Spleen (tissue), 11 donors: ENCODE measurements at regions not wholly inside any gene's neighbourhood (a gene's known extent, or its start where the extent isn't known, plus 50 kb on each side); places are given as distances from the start of the nearest gene placed in this dataset.
A peak's percentile ranks its signal among the peaks of the same experiment; 100 is the strongest.
"Not testable (repeated sequence)": the region's sequence is repeated elsewhere in the genome, so short reads cannot be mapped to it uniquely, and the experiment has no call there.

ENCODE experiments used
- DNase-seq: peaks from one replicate; pipeline ENCODE4 v3.0.0-alpha.2; 2020
- H3K27ac ChIP-seq, 8 donors: fragments of 200-600 bp; sonication (generic) in 7 of 8; 1 replicate in 4 of 8; 2 replicates in 4 of 8; pipeline versions ENCODE4 v1.5.0 to v1.8.0; 2016 to 2021; ENCODE audit warnings: inconsistent platforms in 4 of 8, mild to moderate bottlenecking in 4 of 8, moderate library complexity in 1 of 8
- H3K27me3 ChIP-seq, 7 donors: fragments of 200-600 bp; sonication (generic) in 6 of 7; replicated peaks in 1 of 7; 1 replicate in 4 of 7; 2 replicates in 3 of 7; pipeline versions ENCODE4 v1.5.0 to v1.8.0; 2016 to 2021; ENCODE audit warnings: inconsistent platforms in 3 of 7, mild to moderate bottlenecking in 1 of 7
- H3K36me3 ChIP-seq, 6 donors: fragments of 200-600 bp; sonication (generic) in 5 of 6; 1 replicate in 4 of 6; 2 replicates in 2 of 6; pipeline versions ENCODE4 v1.5.0 to v1.8.0; 2016 to 2021; ENCODE audit warnings: inconsistent platforms in 2 of 6
- H3K4me1 ChIP-seq, 6 donors: fragments of 200-600 bp; sonication (generic) in 5 of 6; 1 replicate in 3 of 6; 2 replicates in 3 of 6; pipeline versions ENCODE4 v1.5.0 to v1.8.0; 2016 to 2021; ENCODE audit warnings: inconsistent platforms in 3 of 6
- H3K4me3 ChIP-seq, 8 donors: fragments of 200-600 bp; sonication (generic) in 7 of 8; 1 replicate in 4 of 8; 2 replicates in 4 of 8; pipeline versions ENCODE4 v1.5.0 to v1.8.0; 2016 to 2021; ENCODE audit warnings: inconsistent platforms in 4 of 8, mild to moderate bottlenecking in 4 of 8, moderate library complexity in 2 of 8
- H3K9me3 ChIP-seq, 8 donors: fragments of 200-600 bp; sonication (generic) in 7 of 8; 1 replicate in 4 of 8; 2 replicates in 4 of 8; pipeline versions ENCODE4 v1.5.0 to v1.8.0; 2016 to 2021; ENCODE audit warnings: inconsistent platforms in 4 of 8
- POLR2A ChIP-seq, 3 donors: fragments of 450-650 bp; IDR thresholded peaks; one replicate each; pipeline ENCODE4 v1.5.1; 2017; ENCODE audit warnings: antibody characterized with exemption in 3 of 3, mild to moderate bottlenecking in 1 of 3
- POLR2AphosphoS5 ChIP-seq, 3 donors: sonication (generic); formaldehyde crosslinking; IDR thresholded peaks; one replicate each; pipeline ENCODE4 v1.5.1; 2017; ENCODE audit warnings: antibody characterized with exemption in 3 of 3
- WGBS, 5 donors: extraction: QIAGEN DNeasy Blood & Tissue Kit in 3 of 5; methylation state at CpG; one replicate each; pipeline versions ENCODE4 v1.1.5 to v1.1.7; 2013 to 2018; 5-methylcytosine and 5-hydroxymethylcytosine counted together
- intact Hi-C: fragments of 100-400 bp; cut with DNase I; formaldehyde crosslinking; loops from one replicate; pipeline ENCODE4 v1.15.0; 2023; ENCODE audit warnings: low total_unique reads
- TF ChIP-seq, protein P1 (sequence below), 11 experiments: fragments of 200-600 bp in 7 of 11; fragments of 450-650 bp in 4 of 11; sonication (generic) in 4 of 11; IDR thresholded peaks in 8 of 11; conservative IDR thresholded peaks in 3 of 11; 1 replicate in 7 of 11; 2 replicates in 4 of 11; pipeline versions ENCODE4 v1.4.0 to v1.8.0; 2016 to 2021; ENCODE audit warnings: antibody characterized with exemption in 11 of 11, inconsistent platforms in 4 of 11, mild to moderate bottlenecking in 1 of 11
- donor health status: healthy with polysubstance abuse.
- donor health status: DM: no; HTN: no; CAD: no; lungs with moderate emphysema.
- donor health status: DM: no; HTN: no; CAD: no.
- donor health status: Bipolar disorder and iron deficiency.
- donor health status: healthy.
- donor health status: DM: no; HTN: no; CAD: no.
- donor health status: DM: yes; HTN: yes; CAD: no.

DNA sequence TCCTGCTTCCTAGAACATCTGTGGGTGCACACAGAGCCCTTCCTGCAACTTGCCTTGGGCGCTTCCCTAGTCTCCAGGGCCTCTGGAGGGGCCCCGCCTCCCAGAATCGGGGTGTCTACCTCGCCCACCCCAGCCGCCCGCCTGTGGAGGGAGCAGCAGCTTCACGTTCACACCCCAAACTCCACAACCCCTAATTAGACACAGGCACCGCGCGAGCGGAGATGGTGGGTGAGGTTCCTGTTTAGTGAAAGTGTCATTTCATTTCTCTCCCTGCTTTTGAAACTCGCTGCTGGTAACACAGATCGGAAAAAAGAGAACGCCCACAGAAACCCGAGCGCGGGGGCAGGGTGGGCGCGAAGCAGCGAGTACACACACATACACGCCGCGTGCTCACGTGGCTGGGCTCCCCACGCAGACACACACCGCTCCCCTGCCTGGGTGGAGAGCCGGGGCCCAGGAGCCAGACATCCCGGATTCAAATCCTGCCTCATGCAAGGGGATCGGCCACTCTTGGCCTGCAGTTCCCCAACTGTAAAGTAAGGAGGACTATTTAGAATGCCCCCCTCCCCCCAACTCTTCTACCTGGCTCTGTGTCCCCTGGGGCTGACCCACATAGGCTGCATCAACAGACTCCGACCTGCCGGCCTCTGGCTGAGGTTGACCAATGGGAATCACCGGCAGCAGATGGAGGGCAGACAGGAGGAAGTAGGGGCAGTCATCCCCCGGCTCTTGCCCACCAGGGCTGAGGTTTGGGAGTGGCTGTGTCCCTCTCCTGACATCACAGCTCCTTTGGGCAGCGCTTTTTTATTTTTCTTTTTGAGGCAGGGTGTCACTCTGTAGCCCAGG is 79.2 kb upstream of the NCOR2 start:
- DNase-seq: no peak
- Histone ChIP-seq H3K9me3 (peaks cover 0 to 19% (median 15%) of the 10 kb centered on the region in 8 donors), H3K36me3 (no peaks in the 10 kb centered on the region), H3K4me3 (peak overlapping the region in 1 of 8 donors; percentile 7), H3K27me3 (no peaks in the 10 kb centered on the region), H3K27ac (peak overlapping the region in 2 of 8 donors; percentile 28 to 39), H3K4me1 (peaks cover 0 to 23% (median 12%) of the 10 kb centered on the region in 6 donors)
- WGBS, 5 donors: 30 to 46% (median 33%) methylated on average over 34 of the region's 34 CpGs
- TF ChIP-seq, protein P1, sequence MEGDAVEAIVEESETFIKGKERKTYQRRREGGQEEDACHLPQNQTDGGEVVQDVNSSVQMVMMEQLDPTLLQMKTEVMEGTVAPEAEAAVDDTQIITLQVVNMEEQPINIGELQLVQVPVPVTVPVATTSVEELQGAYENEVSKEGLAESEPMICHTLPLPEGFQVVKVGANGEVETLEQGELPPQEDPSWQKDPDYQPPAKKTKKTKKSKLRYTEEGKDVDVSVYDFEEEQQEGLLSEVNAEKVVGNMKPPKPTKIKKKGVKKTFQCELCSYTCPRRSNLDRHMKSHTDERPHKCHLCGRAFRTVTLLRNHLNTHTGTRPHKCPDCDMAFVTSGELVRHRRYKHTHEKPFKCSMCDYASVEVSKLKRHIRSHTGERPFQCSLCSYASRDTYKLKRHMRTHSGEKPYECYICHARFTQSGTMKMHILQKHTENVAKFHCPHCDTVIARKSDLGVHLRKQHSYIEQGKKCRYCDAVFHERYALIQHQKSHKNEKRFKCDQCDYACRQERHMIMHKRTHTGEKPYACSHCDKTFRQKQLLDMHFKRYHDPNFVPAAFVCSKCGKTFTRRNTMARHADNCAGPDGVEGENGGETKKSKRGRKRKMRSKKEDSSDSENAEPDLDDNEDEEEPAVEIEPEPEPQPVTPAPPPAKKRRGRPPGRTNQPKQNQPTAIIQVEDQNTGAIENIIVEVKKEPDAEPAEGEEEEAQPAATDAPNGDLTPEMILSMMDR (IDR thresholded peaks at IDR 0.05 in 8 of 11, conservative IDR thresholded peaks at IDR 0.05 in 3 of 11): no peak
- TF ChIP-seq POLR2AphosphoS5 (IDR thresholded peaks at IDR 0.05): no peak
- TF ChIP-seq POLR2A (IDR thresholded peaks at IDR 0.05): no peak
- intact Hi-C loops: no loop called here

DNA sequence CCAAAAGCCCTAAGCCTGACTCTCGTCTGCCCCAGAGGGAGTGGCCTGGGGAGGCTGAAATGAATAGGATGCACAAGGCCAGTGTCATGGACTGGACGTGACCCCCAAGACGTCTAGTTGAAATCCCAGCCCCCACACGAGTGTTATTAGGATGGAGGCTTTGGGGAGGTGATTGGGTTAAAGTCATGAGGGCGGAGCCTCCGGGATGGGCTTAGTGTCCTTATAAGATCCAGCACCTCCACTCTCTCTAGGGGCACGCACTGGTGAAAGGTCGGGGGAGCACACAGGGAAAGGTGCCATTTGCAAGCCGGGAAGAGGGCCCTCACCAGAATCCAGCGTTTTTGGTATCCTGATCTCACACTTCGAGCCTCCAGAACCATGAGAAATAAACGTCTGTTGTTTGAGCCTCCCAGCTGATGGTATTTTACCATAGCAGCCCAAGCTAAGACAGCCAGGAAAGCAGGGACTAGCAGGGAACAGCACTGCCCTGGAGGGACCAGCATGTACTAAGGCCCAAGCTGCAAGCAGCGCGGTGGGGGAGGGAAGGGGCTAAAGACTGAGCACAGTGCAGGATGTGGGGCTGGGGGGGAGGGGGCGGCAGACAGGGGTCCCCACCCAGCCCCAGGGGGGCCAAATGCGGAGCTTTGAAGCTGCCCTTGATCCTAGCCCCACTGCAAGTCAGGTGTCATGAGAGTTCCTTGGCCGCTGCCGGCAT is 78.3 kb upstream of the NCOR2 start:
- DNase-seq: no peak

DNA sequence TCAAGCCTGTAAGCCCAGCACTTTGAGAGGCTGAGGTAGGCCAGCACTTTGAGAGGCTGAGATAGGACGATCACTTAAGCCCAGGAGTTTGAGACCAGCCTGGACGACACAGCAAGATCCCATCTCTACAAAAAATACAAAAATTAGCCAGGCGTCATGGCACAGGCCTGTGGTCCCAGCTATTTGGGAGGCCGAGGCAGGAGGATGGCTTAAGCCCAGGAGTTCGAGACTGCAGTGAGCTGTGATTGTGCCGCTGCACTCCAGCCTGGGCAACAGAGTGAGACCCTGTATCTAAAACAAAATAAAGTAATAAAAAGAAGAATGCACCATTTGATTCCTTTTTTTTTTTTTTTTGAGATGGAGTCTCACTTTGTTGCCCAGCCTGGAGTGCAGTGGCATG is 76.4 kb upstream of the NCOR2 start:
- H3K27ac ChIP-seq, H3K4me3 ChIP-seq, intact Hi-C loops, H3K36me3 ChIP-seq, H3K27me3 ChIP-seq, H3K9me3 ChIP-seq, DNase-seq: not testable (repeated sequence)
- peaks cover 0 to 17% (median 9%) of the 10 kb centered on the region in 6 donors for H3K4me1 ChIP-seq
- WGBS, 5 donors: 92 to 98% (median 94%) methylated on average over 6 of the region's 6 CpGs

More for the DNA sequence above, 78.3 kb upstream of the NCOR2 start:
- Histone ChIP-seq H3K9me3 (peaks cover 0 to 19% (median 15%) of the 10 kb centered on the region in 8 donors), H3K4me1 (peaks cover 0 to 17% (median 9%) of the 10 kb centered on the region in 6 donors), H3K4me3 (no peak overlapping the region), H3K36me3 (no peaks in the 10 kb centered on the region), H3K27me3 (no peaks in the 10 kb centered on the region), H3K27ac (no peak overlapping the region)
- WGBS, 5 donors: 77 to 86% (median 79%) methylated on average over 17 to 18 of the region's 18 CpGs
- TF ChIP-seq POLR2AphosphoS5 (IDR thresholded peaks at IDR 0.05) (no peak), POLR2A (IDR thresholded peaks at IDR 0.05) (no peak)
- TF ChIP-seq, protein P1 (IDR thresholded peaks at IDR 0.05 in 8 of 11, conservative IDR thresholded peaks at IDR 0.05 in 3 of 11): no peak
- intact Hi-C loops: no loop called here

DNA sequence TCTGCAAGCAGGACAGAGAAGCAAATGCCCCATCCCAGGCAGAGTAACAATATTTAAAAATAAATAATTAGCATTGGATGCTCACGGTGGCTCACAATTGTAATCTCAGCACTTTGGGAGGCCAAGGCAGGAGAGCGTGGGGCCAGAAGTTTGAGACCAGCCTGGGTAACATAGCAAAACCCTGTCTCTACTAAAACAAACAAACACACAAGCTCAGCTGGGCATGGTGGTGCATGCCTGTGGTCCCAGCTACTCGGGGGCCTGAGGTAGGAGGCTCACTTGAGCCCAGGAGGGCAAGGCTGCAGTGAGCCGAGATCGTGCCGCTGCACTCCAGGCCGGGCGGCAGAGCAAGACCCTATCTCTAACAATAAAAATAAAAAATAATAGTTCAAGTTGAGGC is 74.7 kb upstream of the NCOR2 start:
- TF ChIP-seq POLR2AphosphoS5 (IDR thresholded peaks at IDR 0.05) (no peak), POLR2A (IDR thresholded peaks at IDR 0.05) (no peak)
- TF ChIP-seq, protein P1 (IDR thresholded peaks at IDR 0.05 in 8 of 11, conservative IDR thresholded peaks at IDR 0.05 in 3 of 11): no peak
- no peak for DNase-seq
- Histone ChIP-seq H3K9me3 (no peaks in the 10 kb centered on the region), H3K27me3 (no peaks in the 10 kb centered on the region), H3K36me3 (no peaks in the 10 kb centered on the region), H3K4me1 (peaks cover 0 to 17% (median 9%) of the 10 kb centered on the region in 6 donors), H3K4me3 (no peak overlapping the region), H3K27ac (no peak overlapping the region)
- intact Hi-C loops: no loop called here
- WGBS, 5 donors: 90 to 97% (median 92%) methylated on average over 8 of the region's 8 CpGs
